Spleen (tissue), 7 donors: ENCODE measurements at regions not wholly inside any gene's neighbourhood (a gene's known extent, or its start where the extent isn't known, plus 50 kb on each side); places are given as distances from the start of the nearest gene placed in this dataset.
"Not testable (repeated sequence)": the region's sequence is repeated elsewhere in the genome, so short reads cannot be mapped to it uniquely, and the experiment has no call there.

Source experiments
- POLR2A ChIP-seq, 3 donors: fragments of 450-650 bp; IDR thresholded peaks; one replicate each; pipeline ENCODE4 v1.5.1; 2017; ENCODE audit warnings: antibody characterized with exemption in 3 of 3, mild to moderate bottlenecking in 1 of 3
- TF ChIP-seq, protein P1 (sequence below), 11 experiments: fragments of 200-600 bp in 7 of 11; fragments of 450-650 bp in 4 of 11; sonication (generic) in 4 of 11; IDR thresholded peaks in 8 of 11; conservative IDR thresholded peaks in 3 of 11; 1 replicate in 7 of 11; 2 replicates in 4 of 11; pipeline versions ENCODE4 v1.4.0 to v1.8.0; 2016 to 2021; ENCODE audit warnings: antibody characterized with exemption in 11 of 11, inconsistent platforms in 4 of 11, mild to moderate bottlenecking in 1 of 11
- donor health status: DM: no; HTN: no; CAD: no; lungs with moderate emphysema.
- donor health status: DM: no; HTN: no; CAD: no.
- donor health status: DM: no; HTN: no; CAD: no.

DNA sequence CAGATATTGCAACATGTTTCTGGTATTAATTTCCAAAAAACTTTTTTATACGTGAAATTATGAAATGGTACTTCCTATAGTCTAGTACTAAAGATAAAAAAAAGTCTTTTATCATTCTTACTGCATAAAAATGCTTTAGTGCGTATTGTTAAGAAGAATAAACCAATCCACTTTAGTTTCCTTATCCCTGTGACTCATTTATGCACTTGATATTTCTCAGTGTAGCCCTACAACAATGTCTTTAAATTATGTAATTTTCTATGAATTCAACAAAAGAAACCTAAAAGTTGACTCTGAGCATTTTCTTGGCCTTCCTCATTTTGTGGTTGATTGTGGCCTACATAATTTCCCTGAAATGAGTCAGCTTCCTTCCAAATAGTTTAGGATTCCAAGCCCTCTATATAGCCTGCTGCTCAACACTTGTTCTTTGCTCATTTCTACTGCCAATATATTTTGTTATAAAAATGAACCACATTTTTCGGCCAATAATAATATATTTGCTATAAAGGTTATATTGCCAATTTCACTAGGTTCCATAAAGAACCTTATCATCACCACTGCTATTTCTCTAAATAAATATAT lies 961.7 kb upstream of the ADAMTS5 start:
- not testable (repeated sequence) for TF ChIP-seq POLR2A (IDR thresholded peaks at IDR 0.05)
- TF ChIP-seq, protein P1, sequence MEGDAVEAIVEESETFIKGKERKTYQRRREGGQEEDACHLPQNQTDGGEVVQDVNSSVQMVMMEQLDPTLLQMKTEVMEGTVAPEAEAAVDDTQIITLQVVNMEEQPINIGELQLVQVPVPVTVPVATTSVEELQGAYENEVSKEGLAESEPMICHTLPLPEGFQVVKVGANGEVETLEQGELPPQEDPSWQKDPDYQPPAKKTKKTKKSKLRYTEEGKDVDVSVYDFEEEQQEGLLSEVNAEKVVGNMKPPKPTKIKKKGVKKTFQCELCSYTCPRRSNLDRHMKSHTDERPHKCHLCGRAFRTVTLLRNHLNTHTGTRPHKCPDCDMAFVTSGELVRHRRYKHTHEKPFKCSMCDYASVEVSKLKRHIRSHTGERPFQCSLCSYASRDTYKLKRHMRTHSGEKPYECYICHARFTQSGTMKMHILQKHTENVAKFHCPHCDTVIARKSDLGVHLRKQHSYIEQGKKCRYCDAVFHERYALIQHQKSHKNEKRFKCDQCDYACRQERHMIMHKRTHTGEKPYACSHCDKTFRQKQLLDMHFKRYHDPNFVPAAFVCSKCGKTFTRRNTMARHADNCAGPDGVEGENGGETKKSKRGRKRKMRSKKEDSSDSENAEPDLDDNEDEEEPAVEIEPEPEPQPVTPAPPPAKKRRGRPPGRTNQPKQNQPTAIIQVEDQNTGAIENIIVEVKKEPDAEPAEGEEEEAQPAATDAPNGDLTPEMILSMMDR (IDR thresholded peaks at IDR 0.05 in 8 of 11, conservative IDR thresholded peaks at IDR 0.05 in 3 of 11) = not testable (repeated sequence)
